GM12878 (cell line): ENCODE measurements at regions not wholly inside any gene's neighbourhood (a gene's known extent, or its start where the extent isn't known, plus 50 kb on each side); places are given as distances from the start of the nearest gene placed in this dataset.

Experiments
- ATF2 ChIP-seq: IDR thresholded peaks from 2 replicates; pipeline ENCODE4 v1.6.1; 2012; ENCODE audit warnings: low read length, inconsistent platforms
- EZH2 ChIP-seq: IDR thresholded peaks from 2 replicates; pipeline ENCODE4 v1.6.1; 2012; ENCODE audit warnings: low read depth, mild to moderate bottlenecking, control low read depth, inconsistent platforms, low read length, borderline replicate concordance; ENCODE audit not compliant: control insufficient read depth
- MXI1 ChIP-seq: fragments of 150-350 bp; IDR thresholded peaks from 2 replicates; pipeline ENCODE4 v1.6.1; 2011; ENCODE audit warnings: low read depth, mild to moderate bottlenecking, inconsistent platforms, low read length, improper control_type of control experiment
- RCOR1 ChIP-seq: conservative IDR thresholded peaks from 2 replicates; pipeline ENCODE4 v1.6.1; 2012; ENCODE audit warnings: low read depth, low read length, improper control_type of control experiment
- RFX5 ChIP-seq: IDR thresholded peaks from 2 replicates; pipeline ENCODE4 v1.6.1; 2011; ENCODE audit warnings: low read depth, low read length, improper control_type of control experiment
- TBL1XR1 ChIP-seq: IDR thresholded peaks from 2 replicates; pipeline ENCODE4 v1.6.1; 2012; ENCODE audit warnings: low read depth, low read length, improper control_type of control experiment

- TF ChIP-seq ATF2 (no peak), TBL1XR1 (no peak), EZH2 (no peak), RCOR1 (no peak), RFX5 (no peak), MXI1 (no peak)
Measured at GRCh38 chr1:187646536-187647107, 817.9 kb downstream of the PLA2G4A start.
